ENCODE measurements at regions not wholly inside any gene's neighbourhood (a gene's known extent, or its start where the extent isn't known, plus 50 kb on each side); places are given as distances from the start of the nearest gene placed in this dataset.

- TF ChIP-seq SP1 (IDR thresholded peaks at IDR 0.05), result no peak
- TF ChIP-seq ARNT (IDR thresholded peaks at IDR 0.05), result no peak
- no peak for TF ChIP-seq CTBP1 (IDR thresholded peaks at IDR 0.05; ENCODE audit: borderline replicate concordance)
- TF ChIP-seq TARDBP (IDR thresholded peaks at IDR 0.05), result no peak
- no peak for TF ChIP-seq ELF4 (IDR thresholded peaks at IDR 0.05)
- no peak for TF ChIP-seq BHLHE40 (IDR thresholded peaks at IDR 0.05; ENCODE audit: borderline replicate concordance)
- TF ChIP-seq FOXM1 (IDR thresholded peaks at IDR 0.05; ENCODE audit: borderline replicate concordance), result no peak
- no peak for DNase-seq (ENCODE audit: extremely low spot score)
- POLR2A ChIA-PET, result no interaction called here
- CTCF ChIA-PET, result interaction anchor here (1.0 to 2.0 kb wide), 2 partner anchors 25 to 138 kb away, joined by 4 to 5 read pairs; no protein-coding TSS in a partner anchor
Observed at GRCh38 chr2:60336442-60337141, 216.9 kb downstream of the BCL11A start.

- DNase-seq (ENCODE audit: extremely low spot score), result no peak
- CTCF ChIA-PET, result interaction anchor here (0.6 to 0.7 kb wide), 2 partner anchors 17 to 81 kb away, joined by 3 read pairs; no protein-coding TSS in a partner anchor
- POLR2A ChIA-PET, result no interaction called here
- TF ChIP-seq ZNF384 (IDR thresholded peaks at IDR 0.05) (no peak), HDGF (IDR thresholded peaks at IDR 0.05; ENCODE audit: borderline replicate concordance) (no peak), FOXM1 (IDR thresholded peaks at IDR 0.05; ENCODE audit: borderline replicate concordance) (no peak), ARNT (IDR thresholded peaks at IDR 0.05) (no peak), BHLHE40 (IDR thresholded peaks at IDR 0.05; ENCODE audit: borderline replicate concordance) (no peak), LEF1 (IDR thresholded peaks at IDR 0.05; ENCODE audit: borderline replicate concordance) (no peak), ELF4 (IDR thresholded peaks at IDR 0.05) (no peak), FOXA1 (IDR thresholded peaks at IDR 0.05) (no peak), PKNOX1 (IDR thresholded peaks at IDR 0.05) (no peak), SP1 (IDR thresholded peaks at IDR 0.05) (no peak), L3MBTL2 (conservative IDR thresholded peaks at IDR 0.05) (no peak), TARDBP (IDR thresholded peaks at IDR 0.05) (no peak), NFRKB (IDR thresholded peaks at IDR 0.05) (no peak), SUZ12 (IDR thresholded peaks at IDR 0.05) (no peak), FOXK2 (IDR thresholded peaks at IDR 0.05) (no peak), CTBP1 (IDR thresholded peaks at IDR 0.05; ENCODE audit: borderline replicate concordance) (no peak)
Observed at GRCh38 chr2:60335533-60336237, 217.8 kb downstream of the BCL11A start.

- DNase-seq (ENCODE audit: extremely low spot score), result no peak
- TF ChIP-seq HDGF (IDR thresholded peaks at IDR 0.05; ENCODE audit: borderline replicate concordance), result no peak
- no peak for TF ChIP-seq BHLHE40 (IDR thresholded peaks at IDR 0.05; ENCODE audit: borderline replicate concordance)
- no peak for TF ChIP-seq CTBP1 (IDR thresholded peaks at IDR 0.05; ENCODE audit: borderline replicate concordance)
- TF ChIP-seq TARDBP (IDR thresholded peaks at IDR 0.05), result no peak
- TF ChIP-seq ZNF384 (IDR thresholded peaks at IDR 0.05), result no peak
- no peak for TF ChIP-seq LEF1 (IDR thresholded peaks at IDR 0.05; ENCODE audit: borderline replicate concordance)
- TF ChIP-seq ELF4 (IDR thresholded peaks at IDR 0.05), result no peak
- no peak for TF ChIP-seq SUZ12 (IDR thresholded peaks at IDR 0.05)
- TF ChIP-seq ARNT (IDR thresholded peaks at IDR 0.05), result no peak
- TF ChIP-seq PKNOX1 (IDR thresholded peaks at IDR 0.05), result no peak
- no peak for TF ChIP-seq NFRKB (IDR thresholded peaks at IDR 0.05)
- TF ChIP-seq SP1 (IDR thresholded peaks at IDR 0.05), result no peak
- no peak for TF ChIP-seq FOXM1 (IDR thresholded peaks at IDR 0.05; ENCODE audit: borderline replicate concordance)
- TF ChIP-seq L3MBTL2 (conservative IDR thresholded peaks at IDR 0.05), result no peak
- TF ChIP-seq FOXK2 (IDR thresholded peaks at IDR 0.05), result no peak
- POLR2A ChIA-PET, result no interaction called here
- CTCF ChIA-PET, result no interaction called here
Observed at GRCh38 chr2:60334610-60335009, 218.8 kb downstream of the BCL11A start.

GRCh38 chr2:60333264-60333663 is 220.2 kb downstream of the BCL11A start:
- TF ChIP-seq BHLHE40 (IDR thresholded peaks at IDR 0.05; ENCODE audit: borderline replicate concordance) (no peak), FOXA1 (IDR thresholded peaks at IDR 0.05) (no peak), FOXK2 (IDR thresholded peaks at IDR 0.05) (no peak), HDGF (IDR thresholded peaks at IDR 0.05; ENCODE audit: borderline replicate concordance) (no peak), ARNT (IDR thresholded peaks at IDR 0.05) (no peak), NFRKB (IDR thresholded peaks at IDR 0.05) (no peak), L3MBTL2 (conservative IDR thresholded peaks at IDR 0.05) (no peak), ZNF384 (IDR thresholded peaks at IDR 0.05) (no peak), SP1 (IDR thresholded peaks at IDR 0.05) (no peak)
- DNase-seq (ENCODE audit: extremely low spot score), result no peak
- ChIA-PET POLR2A (no interaction called here), CTCF (no interaction called here)

GRCh38 chr2:60331115-60331809 is 222.2 kb downstream of the BCL11A start:
- no peak for TF ChIP-seq TARDBP (IDR thresholded peaks at IDR 0.05)
- TF ChIP-seq BHLHE40 (IDR thresholded peaks at IDR 0.05; ENCODE audit: borderline replicate concordance), result no peak
- TF ChIP-seq CTBP1 (IDR thresholded peaks at IDR 0.05; ENCODE audit: borderline replicate concordance), result no peak
- no peak for TF ChIP-seq SUZ12 (IDR thresholded peaks at IDR 0.05)
- no peak for TF ChIP-seq SP1 (IDR thresholded peaks at IDR 0.05)
- no peak for TF ChIP-seq L3MBTL2 (conservative IDR thresholded peaks at IDR 0.05)
- no peak for TF ChIP-seq FOXK2 (IDR thresholded peaks at IDR 0.05)
- TF ChIP-seq ARNT (IDR thresholded peaks at IDR 0.05), result no peak
- no peak for TF ChIP-seq HDGF (IDR thresholded peaks at IDR 0.05; ENCODE audit: borderline replicate concordance)
- no peak for TF ChIP-seq FOXA1 (IDR thresholded peaks at IDR 0.05)
- TF ChIP-seq ZNF384 (IDR thresholded peaks at IDR 0.05), result no peak
- no peak for TF ChIP-seq FOXM1 (IDR thresholded peaks at IDR 0.05; ENCODE audit: borderline replicate concordance)
- no peak for TF ChIP-seq LEF1 (IDR thresholded peaks at IDR 0.05; ENCODE audit: borderline replicate concordance)
- no peak for TF ChIP-seq ELF4 (IDR thresholded peaks at IDR 0.05)
- no peak for TF ChIP-seq PKNOX1 (IDR thresholded peaks at IDR 0.05)
- TF ChIP-seq NFRKB (IDR thresholded peaks at IDR 0.05), result no peak
- POLR2A ChIA-PET, result no interaction called here
- CTCF ChIA-PET, result no interaction called here
- no peak for DNase-seq (ENCODE audit: extremely low spot score)

All from HEK293T (cell line).